GM12865 (cell line): ENCODE measurements at regions not wholly inside any gene's neighbourhood (a gene's known extent, or its start where the extent isn't known, plus 50 kb on each side); places are given as distances from the start of the nearest gene placed in this dataset.

Experiments
- DNase-seq: peaks from one replicate; pipeline ENCODE4 v3.0.0; 2010; ENCODE audit warnings: low read depth
- H3K4me3 ChIP-seq: 2 replicates; pipeline ENCODE4 v1.5.1; 2011; ENCODE audit warnings: mild to moderate bottlenecking, low read depth, low read length, control low read depth
- CTCF ChIP-seq: IDR thresholded peaks from 2 replicates; pipeline ENCODE4 v1.5.1; 2011; ENCODE audit warnings: low read length, control low read depth, low read depth, inconsistent platforms; ENCODE audit not compliant: insufficient read depth; ENCODE audit errors: missing control alignments

- H3K4me3 ChIP-seq = no peak overlapping the region
- DNase-seq = no peak
- no peak for TF ChIP-seq CTCF
Observed at GRCh38 chr4:20645236-20645635, 55.0 kb upstream of the PACRGL start.

- no peak for TF ChIP-seq CTCF
- DNase-seq = no peak
- H3K4me3 ChIP-seq = no peak overlapping the region
Observed at GRCh38 chr4:20646287-20646686, 54.0 kb upstream of the PACRGL start.
